H1 (cell line): ENCODE measurements at regions not wholly inside any gene's neighbourhood (a gene's known extent, or its start where the extent isn't known, plus 50 kb on each side); places are given as distances from the start of the nearest gene placed in this dataset.

Source experiments
- GABPA ChIP-seq: IDR thresholded peaks from 2 replicates; pipeline ENCODE4 v1.6.1; 2011; ENCODE audit warnings: mild to moderate bottlenecking, low read length, moderate library complexity, borderline replicate concordance; ENCODE audit not compliant: insufficient read depth
- TF ChIP-seq, protein P1 (sequence below), 3 experiments: IDR thresholded peaks; 1 replicate in 2 of 3; 2 replicates in 1 of 3; pipeline versions ENCODE4 v1.5.1 to v1.6.1; 2011; ENCODE audit warnings: low read length in 3 of 3, mild to moderate bottlenecking in 3 of 3, inconsistent platforms in 2 of 3, low read depth in 1 of 3, moderate library complexity in 1 of 3; ENCODE audit not compliant: insufficient read depth in 1 of 3; ENCODE audit errors: control extremely low read depth in 1 of 3

DNA sequence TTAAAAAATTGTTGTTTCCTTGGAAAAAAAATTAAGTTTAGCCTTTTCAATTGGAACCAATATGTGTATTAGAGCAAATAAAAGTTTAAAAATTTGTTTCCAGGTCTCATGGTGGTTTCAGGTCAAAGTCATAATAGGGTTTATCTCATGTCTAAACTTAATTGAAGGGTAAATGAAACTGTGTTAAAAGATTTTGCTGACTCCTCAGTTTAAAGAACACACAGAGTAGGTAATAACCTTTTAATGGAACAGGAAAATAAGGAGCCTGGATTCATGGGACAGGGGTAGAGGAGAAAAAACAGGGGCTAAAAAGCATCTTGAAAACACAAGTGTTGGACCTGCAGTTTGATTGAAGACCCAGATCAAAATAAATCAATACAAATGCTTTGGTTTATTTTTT lies 190.6 kb downstream of the MFSD1 start:
- TF ChIP-seq, protein P1, sequence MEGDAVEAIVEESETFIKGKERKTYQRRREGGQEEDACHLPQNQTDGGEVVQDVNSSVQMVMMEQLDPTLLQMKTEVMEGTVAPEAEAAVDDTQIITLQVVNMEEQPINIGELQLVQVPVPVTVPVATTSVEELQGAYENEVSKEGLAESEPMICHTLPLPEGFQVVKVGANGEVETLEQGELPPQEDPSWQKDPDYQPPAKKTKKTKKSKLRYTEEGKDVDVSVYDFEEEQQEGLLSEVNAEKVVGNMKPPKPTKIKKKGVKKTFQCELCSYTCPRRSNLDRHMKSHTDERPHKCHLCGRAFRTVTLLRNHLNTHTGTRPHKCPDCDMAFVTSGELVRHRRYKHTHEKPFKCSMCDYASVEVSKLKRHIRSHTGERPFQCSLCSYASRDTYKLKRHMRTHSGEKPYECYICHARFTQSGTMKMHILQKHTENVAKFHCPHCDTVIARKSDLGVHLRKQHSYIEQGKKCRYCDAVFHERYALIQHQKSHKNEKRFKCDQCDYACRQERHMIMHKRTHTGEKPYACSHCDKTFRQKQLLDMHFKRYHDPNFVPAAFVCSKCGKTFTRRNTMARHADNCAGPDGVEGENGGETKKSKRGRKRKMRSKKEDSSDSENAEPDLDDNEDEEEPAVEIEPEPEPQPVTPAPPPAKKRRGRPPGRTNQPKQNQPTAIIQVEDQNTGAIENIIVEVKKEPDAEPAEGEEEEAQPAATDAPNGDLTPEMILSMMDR (IDR thresholded peaks at IDR 0.05; ENCODE audit: control extremely low read depth in 1 of 3, insufficient read depth in 1 of 3, low read depth in 1 of 3, low read length in 3 of 3) = no peak
- no peak for TF ChIP-seq GABPA
